HG03457 (cell line): ENCODE measurements at regions not wholly inside any gene's neighbourhood (a gene's known extent, or its start where the extent isn't known, plus 50 kb on each side); places are given as distances from the start of the nearest gene placed in this dataset.

ENCODE experiments used
- ATAC-seq: cut with Tn5 transposase; IDR thresholded peaks from one replicate; pipeline ENCODE4 v1.9.1; 2021; ENCODE audit warnings: moderate number of reproducible peaks; ENCODE audit not compliant: unreplicated experiment

- ATAC-seq, result peak; percentile 77
Measured at GRCh38 chr11:111098091-111098490, 147.4 kb upstream of the POU2AF2 start.

GRCh38 chr11:111097191-111097590, 148.3 kb upstream of the POU2AF2 start:
- ATAC-seq, result no peak

- peak; percentile 54 for ATAC-seq
Measured at GRCh38 chr11:111095327-111095726, 150.2 kb upstream of the POU2AF2 start.

- no peak for ATAC-seq
Measured at GRCh38 chr11:111093061-111093460, 152.5 kb upstream of the POU2AF2 start.

- ATAC-seq, result no peak
Measured at GRCh38 chr11:111091321-111091938, 154.1 kb upstream of the POU2AF2 start.

GRCh38 chr11:111089759-111090158, 155.8 kb upstream of the POU2AF2 start:
- ATAC-seq, result no peak

GRCh38 chr11:111088847-111089355, 156.6 kb upstream of the POU2AF2 start:
- ATAC-seq, result no peak

GRCh38 chr11:111086058-111086457, 159.5 kb upstream of the POU2AF2 start:
- no peak for ATAC-seq

GRCh38 chr11:111082664-111083063, 162.9 kb upstream of the POU2AF2 start:
- no peak for ATAC-seq

GRCh38 chr11:111081021-111081511, 164.5 kb upstream of the POU2AF2 start:
- no peak for ATAC-seq

GRCh38 chr11:111077530-111078322, 167.8 kb upstream of the POU2AF2 start:
- no peak for ATAC-seq

GRCh38 chr11:111069066-111069465, 176.5 kb upstream of the POU2AF2 start:
- no peak for ATAC-seq

GRCh38 chr11:111067994-111068393, 177.5 kb upstream of the POU2AF2 start:
- no peak for ATAC-seq

- no peak for ATAC-seq
Measured at GRCh38 chr11:111066846-111067245, 178.7 kb upstream of the POU2AF2 start.

GRCh38 chr11:111063726-111064517, 181.6 kb upstream of the POU2AF2 start:
- ATAC-seq, result no peak

- no peak for ATAC-seq
Measured at GRCh38 chr11:111062420-111062819, 183.1 kb upstream of the POU2AF2 start.

GRCh38 chr11:111059726-111060125, 185.8 kb upstream of the POU2AF2 start:
- ATAC-seq, result no peak

- no peak for ATAC-seq
Measured at GRCh38 chr11:111049131-111049530, 196.4 kb upstream of the POU2AF2 start.

GRCh38 chr11:111047374-111047773, 198.2 kb upstream of the POU2AF2 start:
- ATAC-seq, result no peak

GRCh38 chr11:111046291-111046690, 199.2 kb upstream of the POU2AF2 start:
- no peak for ATAC-seq

- no peak for ATAC-seq
Measured at GRCh38 chr11:111045874-111046273, 199.7 kb upstream of the POU2AF2 start.
